Heart right ventricle (tissue), 16 donors: ENCODE measurements at regions not wholly inside any gene's neighbourhood (a gene's known extent, or its start where the extent isn't known, plus 50 kb on each side); places are given as distances from the start of the nearest gene placed in this dataset.

Experiments used
- ATAC-seq, 8 donors: fragments of 200-7000 bp; cut with Tn5 transposase; one replicate each; pipeline ENCODE4 v1.9.1; 2020; ENCODE audit warnings: mild to moderate bottlenecking in 8 of 8, moderate library complexity in 8 of 8, moderate number of reproducible peaks in 1 of 8
- DNase-seq, 2 donors: peaks; one replicate each; pipeline ENCODE4 v3.0.0-alpha.2; 2020
- H3K27ac ChIP-seq, 10 donors: fragments of 200-600 bp; sonication (generic) in 2 of 10; one replicate each; pipeline versions ENCODE4 v1.5.0 to v1.8.0; 2020 to 2022; ENCODE audit warnings: mild to moderate bottlenecking in 3 of 10
- H3K27me3 ChIP-seq, 7 donors: fragments of 200-600 bp; one replicate each; pipeline ENCODE4 v1.8.0; 2021 to 2022; ENCODE audit warnings: mild to moderate bottlenecking in 2 of 7
- H3K36me3 ChIP-seq, 9 donors: fragments of 200-600 bp; sonication (generic) in 1 of 9; one replicate each; pipeline versions ENCODE4 v1.5.0 to v1.8.0; 2020 to 2022; ENCODE audit warnings: mild to moderate bottlenecking in 2 of 9
- H3K4me1 ChIP-seq, 9 donors: fragments of 200-600 bp; sonication (generic) in 1 of 9; one replicate each; pipeline versions ENCODE4 v1.5.0 to v1.8.0; 2020 to 2022; ENCODE audit warnings: mild to moderate bottlenecking in 4 of 9
- H3K4me3 ChIP-seq, 10 donors: fragments of 200-600 bp; sonication (generic) in 2 of 10; one replicate each; pipeline versions ENCODE4 v1.5.0 to v1.8.0; 2020 to 2022; ENCODE audit warnings: mild to moderate bottlenecking in 7 of 10, moderate library complexity in 2 of 10
- H3K9me3 ChIP-seq, 11 donors: fragments of 200-600 bp in 10 of 11; sonication (generic) in 2 of 11; one replicate each; pipeline versions ENCODE4 v1.5.0 to v1.8.0; 2013 to 2022; ENCODE audit warnings: mild to moderate bottlenecking in 2 of 11, control low read depth in 1 of 11, moderate library complexity in 1 of 11
- CTCF ChIP-seq, 9 donors: fragments of 200-600 bp; sonication (generic) in 2 of 9; IDR thresholded peaks; one replicate each; pipeline versions ENCODE4 v1.5.0 to v1.8.0; 2021 to 2022; ENCODE audit warnings: antibody characterized with exemption in 9 of 9, mild to moderate bottlenecking in 5 of 9, moderate library complexity in 1 of 9
- WGBS, 2 donors: extraction: QIAGEN DNeasy Blood & Tissue Kit; methylation state at CpG; one replicate each; pipeline ENCODE4 v1.1.7; 2013; ENCODE audit warnings: inconsistent platforms in 1 of 2; 5-methylcytosine and 5-hydroxymethylcytosine counted together
- intact Hi-C, 10 donors: fragments of 100-400 bp; cut with DNase I; formaldehyde crosslinking; loops; one replicate each; pipeline versions ENCODE4 v1.11.1 to v1.14.2; 2022
- donor health status: Arrhythmogenic right ventricular cardiomyopathy.
- donor health status: ischemic (EF 13 %, LVEDD 7.1; RV severe dilation, severe dysfunction).
- donor health status: healthy with polysubstance abuse.
- donor health status: DM: no; HTN: yes; CAD: no.
- donor health status: DM: no; HTN: no; CAD: no.
- donor health status: ischemic (EF 25% LVEDD 6.9; RV normal size, moderate dysfunction).
- donor health status: ischemic (EF 25% LVEDD 5.7; RV mildly dilated, moderate dysfunction).
- donor health status: healthy.
- donor health status: DM: yes; HTN: yes; CAD: no.
- donor health status: Ischemic cardiomyopathy.
- donor health status: ischemic (EF 35%, LVEDD 5.7; RV mildly dilated, moderate dysfunction).
- donor health status: nonischemic (EF 11% LVEDD 7.7; RV severe dilation, severe dysfunction).
- donor health status: DM: yes; HTN: yes; CAD: no.
- donor health status: PGD.
- donor health status: ischemic (EF 29% LVEDD 5.4; RV normal size, mild dysfunction).
- donor health status: nonischemic (EF 23%, LVEDD 6.1; RV moderate dilation, normal function).

- H3K4me1 ChIP-seq = no peaks in the 10 kb centered on the region
- no peaks in the 10 kb centered on the region for H3K9me3 ChIP-seq
- DNase-seq (no peak), ATAC-seq (no peak)
- TF ChIP-seq CTCF (IDR thresholded peaks at IDR 0.05) = no peak
- H3K27me3 ChIP-seq = no peaks in the 10 kb centered on the region
- no peak overlapping the region for H3K4me3 ChIP-seq
- no peak overlapping the region for H3K27ac ChIP-seq
- intact Hi-C loops = no loop called here
- no peaks in the 10 kb centered on the region for H3K36me3 ChIP-seq
Measured at GRCh38 chr13:54841682-54842081, 1813.1 kb downstream of the OLFM4 start.

GRCh38 chr13:54845351-54845965 lies 1816.8 kb downstream of the OLFM4 start:
- Histone ChIP-seq H3K4me1 (no peaks in the 10 kb centered on the region), H3K36me3 (no peaks in the 10 kb centered on the region), H3K9me3 (no peaks in the 10 kb centered on the region), H3K27me3 (no peaks in the 10 kb centered on the region), H3K4me3 (no peak overlapping the region), H3K27ac (no peak overlapping the region)
- no peak for TF ChIP-seq CTCF (IDR thresholded peaks at IDR 0.05)
- no peak for ATAC-seq
- intact Hi-C loops = no loop called here
- 41 to 45% methylated on average over 6 of the region's 6 CpGs for WGBS, 2 donors
- no peak for DNase-seq

- H3K4me3 ChIP-seq = no peak overlapping the region
- H3K27me3 ChIP-seq = no peaks in the 10 kb centered on the region
- DNase-seq (no peak), ATAC-seq (no peak)
- H3K4me1 ChIP-seq = no peaks in the 10 kb centered on the region
- no peak overlapping the region for H3K27ac ChIP-seq
- TF ChIP-seq CTCF (IDR thresholded peaks at IDR 0.05) = no peak
- H3K36me3 ChIP-seq = no peaks in the 10 kb centered on the region
- intact Hi-C loops = no loop called here
- H3K9me3 ChIP-seq = peaks cover 0 to 18% (median 0%) of the 10 kb centered on the region in 11 donors
Measured at GRCh38 chr13:54852831-54853230, 1824.2 kb downstream of the OLFM4 start.

GRCh38 chr13:54859827-54860226 lies 1831.2 kb downstream of the OLFM4 start:
- no peak for ATAC-seq
- DNase-seq = no peak
- 66 to 70% methylated on average over 1 of the region's 1 CpG for WGBS, 2 donors
- intact Hi-C loops = no loop called here
- Histone ChIP-seq H3K27me3 (no peaks in the 10 kb centered on the region), H3K4me3 (no peak overlapping the region), H3K27ac (no peak overlapping the region), H3K36me3 (no peaks in the 10 kb centered on the region), H3K9me3 (peaks cover 0 to 11% (median 0%) of the 10 kb centered on the region in 11 donors), H3K4me1 (no peaks in the 10 kb centered on the region)
- TF ChIP-seq CTCF (IDR thresholded peaks at IDR 0.05) = no peak
